ENCODE measurements at regions not wholly inside any gene's neighbourhood (a gene's known extent, or its start where the extent isn't known, plus 50 kb on each side); places are given as distances from the start of the nearest gene placed in this dataset.
A peak's percentile ranks its signal among the peaks of the same experiment; 100 is the strongest.

GRCh38 chr9:116000748-116001329, 152.8 kb upstream of the PAPPA start:
- DNase-seq: no peak

GRCh38 chr9:116002181-116002580, 151.4 kb upstream of the PAPPA start:
- DNase-seq: peak; percentile 40

- DNase-seq: no peak
Measured at GRCh38 chr9:116002624-116003023, 151.0 kb upstream of the PAPPA start.

GRCh38 chr9:116003397-116003796, 150.2 kb upstream of the PAPPA start:
- DNase-seq: no peak

GRCh38 chr9:116005205-116005604, 148.4 kb upstream of the PAPPA start:
- no peak for DNase-seq

- DNase-seq: no peak
Measured at GRCh38 chr9:116007824-116008223, 145.8 kb upstream of the PAPPA start.

- no peak for DNase-seq
Measured at GRCh38 chr9:116008278-116008677, 145.3 kb upstream of the PAPPA start.

- DNase-seq: no peak
Measured at GRCh38 chr9:116009420-116009819, 144.2 kb upstream of the PAPPA start.

- DNase-seq: no peak
Measured at GRCh38 chr9:116015855-116016254, 137.7 kb upstream of the PAPPA start.

- no peak for DNase-seq
Measured at GRCh38 chr9:116020146-116020545, 133.4 kb upstream of the PAPPA start.

GRCh38 chr9:116020801-116021200, 132.8 kb upstream of the PAPPA start:
- no peak for DNase-seq

GRCh38 chr9:116027096-116027495, 126.5 kb upstream of the PAPPA start:
- peak; percentile 48 for DNase-seq

GRCh38 chr9:116027511-116027910, 126.1 kb upstream of the PAPPA start:
- peak; percentile 94 for DNase-seq

- peak; percentile 49 for DNase-seq
Measured at GRCh38 chr9:116027951-116028350, 125.6 kb upstream of the PAPPA start.

- peak; percentile 26 for DNase-seq
Measured at GRCh38 chr9:116030517-116030916, 123.1 kb upstream of the PAPPA start.

GRCh38 chr9:116032683-116033440, 120.7 kb upstream of the PAPPA start:
- DNase-seq: no peak

GRCh38 chr9:116039312-116039711, 114.3 kb upstream of the PAPPA start:
- no peak for DNase-seq

GRCh38 chr9:116039893-116040292, 113.7 kb upstream of the PAPPA start:
- no peak for DNase-seq

- no peak for DNase-seq
Measured at GRCh38 chr9:116042321-116042720, 111.3 kb upstream of the PAPPA start.

- no peak for DNase-seq
Measured at GRCh38 chr9:116045083-116045482, 108.5 kb upstream of the PAPPA start.

- DNase-seq: no peak
Measured at GRCh38 chr9:116048081-116048480, 105.5 kb upstream of the PAPPA start.

- DNase-seq: peak; percentile 47
Measured at GRCh38 chr9:116049456-116049855, 104.1 kb upstream of the PAPPA start.

GRCh38 chr9:116051528-116051927, 102.1 kb upstream of the PAPPA start:
- DNase-seq: no peak

GRCh38 chr9:116055536-116055935, 98.1 kb upstream of the PAPPA start:
- DNase-seq: no peak

- no peak for DNase-seq
Measured at GRCh38 chr9:116057371-116057770, 96.2 kb upstream of the PAPPA start.
